Naive B cell (primary cell): ENCODE measurements at regions not wholly inside any gene's neighbourhood (a gene's known extent, or its start where the extent isn't known, plus 50 kb on each side); places are given as distances from the start of the nearest gene placed in this dataset.
"Not testable (repeated sequence)": the region's sequence is repeated elsewhere in the genome, so short reads cannot be mapped to it uniquely, and the experiment has no call there.

Experiments used
- ATAC-seq, 2 donors: fragments of 150-1000 bp; cut with Tn5 transposase; 2 replicates each; pipeline ENCODE4 v1.10.0; 2021; ENCODE audit warnings: low read depth in 2 of 2, mild to moderate bottlenecking in 2 of 2, moderate library complexity in 2 of 2
- DNase-seq: peaks from one replicate; pipeline ENCODE4 v3.0.0; 2022
- H3K27ac Mint-ChIP-seq, 6 donors: one replicate each; pipeline ENCODE4 v1.8.0; 2020 to 2022; ENCODE audit warnings: mild to moderate bottlenecking in 6 of 6, mixed read lengths in 6 of 6, moderate library complexity in 5 of 6, inconsistent platforms in 2 of 6
- H3K27me3 Mint-ChIP-seq, 3 donors: one replicate each; pipeline ENCODE4 v1.8.0; 2021 to 2022; ENCODE audit warnings: mixed read lengths in 3 of 3, mild to moderate bottlenecking in 1 of 3
- H3K36me3 Mint-ChIP-seq, 2 donors: one replicate each; pipeline ENCODE4 v1.8.0; 2020 to 2022; ENCODE audit warnings: mixed read lengths in 2 of 2, inconsistent platforms in 1 of 2, mild to moderate bottlenecking in 1 of 2
- H3K4me1 Mint-ChIP-seq, 3 donors: one replicate each; pipeline ENCODE4 v1.8.0; 2020 to 2022; ENCODE audit warnings: mixed read lengths in 3 of 3, inconsistent platforms in 1 of 3, mild to moderate bottlenecking in 1 of 3, moderate library complexity in 1 of 3
- H3K4me3 Mint-ChIP-seq, 8 donors: one replicate each; pipeline ENCODE4 v1.8.0; 2020 to 2022; ENCODE audit warnings: mild to moderate bottlenecking in 8 of 8, mixed read lengths in 8 of 8, moderate library complexity in 8 of 8, inconsistent platforms in 2 of 8
- H3K9me3 Mint-ChIP-seq, 7 donors: one replicate each; pipeline ENCODE4 v1.8.0; 2020 to 2022; ENCODE audit warnings: mixed read lengths in 7 of 7, mild to moderate bottlenecking in 5 of 7, inconsistent platforms in 2 of 7, moderate library complexity in 1 of 7

DNA sequence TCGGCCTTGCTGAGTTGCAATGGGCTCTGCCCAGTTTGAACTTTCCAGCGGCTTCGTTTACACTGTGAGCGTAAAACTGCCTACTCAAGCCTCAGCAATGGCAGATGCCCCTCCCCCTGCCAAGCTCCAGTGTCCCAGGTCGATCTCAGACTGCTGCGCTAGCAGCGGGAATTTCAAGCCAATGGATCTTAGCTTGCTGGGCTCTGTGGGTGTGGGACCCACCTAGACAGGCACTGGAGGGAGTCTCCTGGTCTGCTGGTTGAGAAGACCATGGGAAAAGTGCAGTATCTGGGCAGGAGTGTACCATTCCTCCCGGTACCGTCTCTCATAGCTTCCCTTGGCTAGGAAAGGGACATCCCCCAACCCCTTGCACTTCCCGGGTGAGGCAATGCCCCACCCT, 88.2 kb downstream of the KLHL28 start:
- H3K27me3 Mint-ChIP-seq: peaks cover 23 to 42% (median 26%) of the 10 kb centered on the region in 3 donors
- no peak overlapping the region for H3K27ac Mint-ChIP-seq
- no peaks in the 10 kb centered on the region for H3K4me1 Mint-ChIP-seq
- peaks cover 3 to 25% (median 16%) of the 10 kb centered on the region in 7 donors for H3K9me3 Mint-ChIP-seq
- H3K36me3 Mint-ChIP-seq: no peaks in the 10 kb centered on the region
- H3K4me3 Mint-ChIP-seq: no peak overlapping the region
- DNase-seq (no peak), ATAC-seq (no peak)

DNA sequence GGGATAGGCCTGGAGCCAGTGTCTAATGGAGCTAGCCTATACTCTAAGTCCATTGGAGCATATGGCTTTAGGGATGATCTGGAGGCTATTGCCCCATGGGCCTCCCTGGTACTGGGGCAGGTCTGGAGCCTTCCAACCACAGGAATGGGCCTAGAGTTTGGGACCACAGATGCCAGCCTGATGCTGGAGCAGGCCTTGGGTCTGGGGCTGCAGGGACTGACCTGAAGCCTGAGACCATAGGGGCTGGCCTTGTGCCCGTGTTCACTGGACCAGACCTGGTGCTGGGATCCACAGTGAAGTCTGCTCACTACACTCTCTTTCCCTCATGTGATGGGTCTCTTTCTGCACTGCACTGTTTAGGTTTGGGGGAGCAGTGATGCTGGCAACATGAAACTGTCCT, 95.0 kb downstream of the KLHL28 start:
- no peak for DNase-seq
- Mint-ChIP-seq H3K27me3 (peaks cover 13 to 29% (median 13%) of the 10 kb centered on the region in 3 donors), H3K9me3 (peaks cover 0 to 17% (median 12%) of the 10 kb centered on the region in 7 donors), H3K27ac (no peak overlapping the region), H3K4me3 (no peak overlapping the region), H3K36me3 (no peaks in the 10 kb centered on the region), H3K4me1 (no peaks in the 10 kb centered on the region)
- ATAC-seq: no peak

DNA sequence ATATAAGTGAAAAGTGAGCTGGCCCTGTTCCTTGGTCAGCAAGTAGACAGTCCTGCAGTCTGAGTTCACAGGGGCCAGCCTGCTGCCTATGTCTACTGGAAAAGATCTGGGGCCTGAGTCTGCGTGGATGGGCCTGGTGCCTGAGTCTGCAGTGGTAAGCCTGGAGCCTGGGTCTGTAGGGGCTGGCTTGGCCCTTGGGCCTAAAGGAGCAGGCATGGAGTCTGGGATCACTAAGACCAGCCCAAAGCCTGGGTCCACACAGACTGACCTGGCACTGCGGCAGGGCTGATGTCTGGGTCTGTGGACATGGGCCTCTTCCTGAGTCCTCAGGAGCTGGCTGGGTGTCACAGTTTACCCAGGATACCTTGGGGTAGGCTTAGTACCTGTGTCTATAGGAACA, 95.4 kb downstream of the KLHL28 start:
- Mint-ChIP-seq H3K27me3 (peaks cover 13 to 29% (median 13%) of the 10 kb centered on the region in 3 donors), H3K4me3 (no peak overlapping the region), H3K9me3 (peaks cover 0 to 16% (median 10%) of the 10 kb centered on the region in 7 donors), H3K36me3 (no peaks in the 10 kb centered on the region), H3K27ac (no peak overlapping the region), H3K4me1 (no peaks in the 10 kb centered on the region)
- ATAC-seq (no peak), DNase-seq (no peak)

DNA sequence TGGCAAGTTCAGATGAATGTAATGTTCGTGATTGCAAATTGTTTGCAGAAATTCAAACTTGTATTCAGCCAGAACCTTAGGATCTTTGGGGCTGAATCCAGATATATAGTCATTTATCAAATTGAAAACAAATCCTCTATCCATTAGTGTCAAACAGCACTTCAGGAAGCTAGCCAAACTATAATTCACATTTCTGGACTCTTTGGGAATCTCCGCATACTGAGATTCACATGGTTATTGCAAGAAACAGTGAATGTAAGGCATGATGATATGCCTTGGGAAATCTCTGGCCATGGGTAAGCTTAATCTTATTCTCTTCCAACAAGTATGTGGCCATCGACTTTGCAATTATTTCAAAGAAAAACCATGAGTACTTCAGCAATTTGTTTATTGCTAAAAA, 98.5 kb downstream of the KLHL28 start:
- no peaks in the 10 kb centered on the region for H3K4me1 Mint-ChIP-seq
- DNase-seq (no peak), ATAC-seq (no peak)
- H3K27me3 Mint-ChIP-seq: peaks cover 13 to 18% (median 13%) of the 10 kb centered on the region in 3 donors
- no peak overlapping the region for H3K4me3 Mint-ChIP-seq
- no peak overlapping the region for H3K27ac Mint-ChIP-seq
- H3K36me3 Mint-ChIP-seq: no peaks in the 10 kb centered on the region
- peaks cover 0 to 8% (median 4%) of the 10 kb centered on the region in 7 donors for H3K9me3 Mint-ChIP-seq

DNA sequence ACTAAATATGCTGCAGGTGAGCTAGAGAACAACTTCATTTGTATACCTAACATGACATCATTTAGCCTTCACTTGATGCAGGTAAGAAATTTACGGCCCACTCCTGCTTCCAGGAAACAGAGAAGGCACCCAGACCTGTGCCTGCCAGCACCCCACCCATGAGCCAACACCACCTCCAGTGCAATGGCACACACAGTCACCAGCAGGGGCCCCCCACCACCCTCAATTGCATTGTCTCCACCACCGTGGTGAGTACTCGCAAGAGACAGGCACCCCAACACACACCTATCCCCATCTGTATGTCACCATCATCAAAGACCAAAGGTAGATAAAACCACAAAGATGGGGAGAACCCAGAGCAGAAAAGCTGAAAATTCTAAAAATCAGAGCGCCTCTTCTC, 107.6 kb downstream of the KLHL28 start:
- H3K27me3 Mint-ChIP-seq: peaks cover 26 to 35% (median 32%) of the 10 kb centered on the region in 3 donors
- no peaks in the 10 kb centered on the region for H3K36me3 Mint-ChIP-seq
- no peak for DNase-seq
- H3K27ac Mint-ChIP-seq: no peak overlapping the region
- no peak for ATAC-seq
- peaks cover 0 to 21% (median 6%) of the 10 kb centered on the region in 7 donors for H3K9me3 Mint-ChIP-seq
- H3K4me3 Mint-ChIP-seq: no peak overlapping the region
- H3K4me1 Mint-ChIP-seq: no peaks in the 10 kb centered on the region

DNA sequence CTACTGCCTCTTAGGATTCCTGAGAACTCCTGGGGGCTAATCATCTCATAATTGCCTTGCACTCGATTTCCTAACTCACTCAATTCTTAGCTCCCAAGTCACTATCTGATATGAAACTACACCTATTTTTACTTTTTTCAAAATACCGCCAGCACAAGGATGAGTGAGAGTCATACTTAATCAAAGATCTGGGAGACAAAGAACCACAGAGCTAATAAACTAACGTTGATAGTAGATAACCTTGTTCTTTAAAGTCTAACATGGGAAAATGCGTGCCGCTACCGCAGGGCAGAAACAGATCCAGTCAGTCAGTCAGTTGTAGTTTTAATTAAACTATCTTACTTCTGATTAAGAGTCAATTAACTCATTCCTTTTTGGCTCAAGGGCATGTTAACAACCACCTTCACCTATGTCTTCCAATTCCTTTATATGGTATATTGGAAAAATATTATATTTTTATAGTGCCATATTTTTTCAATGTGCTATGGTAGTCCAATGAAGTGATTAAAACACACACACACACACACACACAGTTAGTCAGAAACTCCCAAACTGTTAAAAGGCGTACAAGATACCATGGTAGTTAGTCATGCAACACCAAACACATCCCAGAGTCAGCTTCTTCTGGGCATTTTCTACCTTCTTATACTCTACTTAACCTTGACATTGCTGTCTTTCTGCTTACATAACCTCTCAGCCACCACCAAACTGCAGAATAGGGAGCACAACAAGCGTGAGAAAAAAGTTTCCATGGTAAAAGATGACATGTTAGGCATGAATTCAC, 114.0 kb downstream of the KLHL28 start:
- ATAC-seq: no peak
- H3K9me3 Mint-ChIP-seq: peaks cover 0 to 3% (median 0%) of the 10 kb centered on the region in 7 donors
- H3K4me1 Mint-ChIP-seq: peaks cover 0 to 3% (median 0%) of the 10 kb centered on the region in 3 donors
- H3K27me3 Mint-ChIP-seq: peaks cover 16 to 28% (median 20%) of the 10 kb centered on the region in 3 donors
- no peak overlapping the region for H3K4me3 Mint-ChIP-seq
- H3K27ac Mint-ChIP-seq: peak overlapping the region in 1 of 6 donors; percentile 34
- no peak for DNase-seq
- H3K36me3 Mint-ChIP-seq: no peaks in the 10 kb centered on the region

DNA sequence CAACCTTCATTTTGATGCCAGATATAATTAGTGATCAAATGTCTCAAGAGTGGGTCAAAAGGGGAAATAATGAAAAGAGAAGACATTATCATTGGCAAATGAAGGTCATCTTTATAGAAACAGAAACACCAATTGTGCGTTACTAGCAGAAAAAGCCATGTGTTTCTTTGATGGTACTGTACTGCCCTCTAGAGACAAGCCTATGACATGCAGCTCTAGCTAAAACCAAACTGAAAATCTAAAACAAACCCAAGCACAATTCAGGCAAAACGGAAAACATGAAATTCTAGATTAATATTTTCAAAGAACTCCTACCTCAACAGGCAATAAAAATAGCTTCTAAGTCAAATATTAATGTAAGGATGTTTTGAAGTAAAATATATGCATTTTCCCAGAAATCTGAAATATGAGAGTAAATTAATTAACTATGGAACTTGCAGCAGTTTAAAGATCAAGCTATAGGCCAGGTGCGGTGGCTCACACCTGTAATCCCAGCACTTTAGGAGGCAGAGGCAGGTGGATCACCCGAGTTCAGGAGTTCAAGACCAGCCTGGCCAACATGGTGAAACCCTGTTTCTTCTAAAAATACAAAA, 115.4 kb downstream of the KLHL28 start:
- no peak for ATAC-seq
- H3K36me3 Mint-ChIP-seq: peaks cover 0 to 1% of the 10 kb centered on the region in 2 donors
- H3K27ac Mint-ChIP-seq: no peak overlapping the region
- H3K9me3 Mint-ChIP-seq: peaks cover 0 to 1% (median 0%) of the 10 kb centered on the region in 7 donors
- peaks cover 8 to 25% (median 24%) of the 10 kb centered on the region in 3 donors for H3K27me3 Mint-ChIP-seq
- peak; percentile 9 for DNase-seq
- H3K4me3 Mint-ChIP-seq: no peak overlapping the region
- peaks cover 0 to 3% (median 0%) of the 10 kb centered on the region in 3 donors for H3K4me1 Mint-ChIP-seq

DNA sequence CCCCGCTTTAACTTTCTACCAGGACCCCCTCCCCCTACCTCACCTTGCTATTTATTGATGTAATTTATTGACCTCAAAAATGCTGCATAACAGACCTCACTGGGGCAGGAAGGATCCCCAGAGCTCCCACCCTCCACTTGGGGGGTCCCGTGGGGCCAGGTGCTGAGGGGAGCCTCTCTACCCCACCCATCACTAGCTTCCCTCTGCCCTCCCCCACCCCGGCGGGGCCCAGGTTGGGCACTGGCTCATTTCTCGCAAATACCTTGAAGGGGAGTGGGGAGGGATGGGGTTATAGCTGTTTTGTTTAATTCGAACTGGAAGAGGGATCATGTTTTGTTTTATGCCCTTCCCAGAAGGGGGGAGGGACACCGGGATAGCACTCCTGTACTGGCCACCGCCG, 125.8 kb downstream of the KLHL28 start:
- H3K4me3 Mint-ChIP-seq, ATAC-seq, H3K4me1 Mint-ChIP-seq, H3K27ac Mint-ChIP-seq, H3K9me3 Mint-ChIP-seq, DNase-seq, H3K36me3 Mint-ChIP-seq: not testable (repeated sequence)
- H3K27me3 Mint-ChIP-seq: peaks cover 0 to 20% (median 11%) of the 10 kb centered on the region in 3 donors

DNA sequence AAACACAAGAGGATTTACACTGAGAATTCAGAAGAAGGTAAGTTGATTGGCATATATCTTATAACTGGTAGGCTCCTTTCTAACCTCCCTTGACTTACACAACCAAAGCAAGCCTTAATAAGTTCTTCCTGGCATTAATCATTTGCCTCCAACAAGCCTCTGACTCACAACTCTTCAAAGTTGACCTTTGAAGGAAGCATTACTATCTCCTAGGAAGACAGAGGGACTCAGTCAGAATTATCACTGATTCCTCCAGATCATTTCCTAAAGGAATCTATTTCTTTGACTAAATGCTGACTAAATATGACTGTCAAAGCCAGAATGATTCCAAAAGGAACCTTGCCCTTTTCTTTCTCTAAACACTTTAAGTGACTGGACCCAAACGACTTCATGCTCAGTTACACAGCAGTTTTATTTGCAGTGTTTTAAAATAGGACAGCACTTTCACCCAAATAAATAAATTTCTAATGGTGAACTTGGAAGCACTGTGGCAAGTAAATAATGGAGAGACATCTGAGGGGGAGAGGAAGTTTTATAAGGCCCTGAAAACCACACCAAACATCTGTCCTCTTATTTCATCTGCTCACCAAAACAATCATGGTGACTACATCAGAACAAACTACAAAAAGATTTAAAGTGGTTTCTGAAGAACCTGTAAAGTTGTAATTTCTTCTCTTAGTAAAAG, 128.2 kb downstream of the KLHL28 start:
- H3K27me3 Mint-ChIP-seq: peaks cover 0 to 15% (median 5%) of the 10 kb centered on the region in 3 donors
- no peaks in the 10 kb centered on the region for H3K36me3 Mint-ChIP-seq
- H3K4me1 Mint-ChIP-seq: no peaks in the 10 kb centered on the region
- DNase-seq (no peak), ATAC-seq (no peak)
- H3K4me3 Mint-ChIP-seq: no peak overlapping the region
- H3K27ac Mint-ChIP-seq: no peak overlapping the region
- H3K9me3 Mint-ChIP-seq: peaks cover 0 to 3% (median 0%) of the 10 kb centered on the region in 7 donors

DNA sequence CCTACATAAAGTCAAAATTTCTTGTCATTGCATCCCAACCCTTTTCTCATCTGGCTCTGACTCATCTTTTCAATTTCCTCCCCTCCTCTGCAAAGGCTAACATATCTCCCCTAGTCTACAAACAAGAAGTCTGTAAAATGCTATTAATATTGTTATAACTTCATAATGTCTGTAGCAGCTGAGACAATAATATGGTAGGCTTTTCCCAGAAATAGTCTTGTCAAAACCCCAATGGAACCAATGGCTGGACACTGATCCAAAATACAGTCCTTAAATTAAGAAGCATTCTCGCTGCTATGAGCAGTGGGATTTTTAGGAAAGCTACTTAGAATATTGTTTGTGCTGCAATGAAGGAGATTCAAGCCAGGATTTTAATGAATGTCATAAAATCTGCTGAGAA, 131.4 kb downstream of the KLHL28 start:
- peaks cover 0 to 12% (median 5%) of the 10 kb centered on the region in 3 donors for H3K27me3 Mint-ChIP-seq
- ATAC-seq (no peak), DNase-seq (no peak)
- H3K36me3 Mint-ChIP-seq: no peaks in the 10 kb centered on the region
- H3K9me3 Mint-ChIP-seq: peaks cover 0 to 9% (median 4%) of the 10 kb centered on the region in 7 donors
- no peaks in the 10 kb centered on the region for H3K4me1 Mint-ChIP-seq
- H3K27ac Mint-ChIP-seq: no peak overlapping the region
- no peak overlapping the region for H3K4me3 Mint-ChIP-seq

DNA sequence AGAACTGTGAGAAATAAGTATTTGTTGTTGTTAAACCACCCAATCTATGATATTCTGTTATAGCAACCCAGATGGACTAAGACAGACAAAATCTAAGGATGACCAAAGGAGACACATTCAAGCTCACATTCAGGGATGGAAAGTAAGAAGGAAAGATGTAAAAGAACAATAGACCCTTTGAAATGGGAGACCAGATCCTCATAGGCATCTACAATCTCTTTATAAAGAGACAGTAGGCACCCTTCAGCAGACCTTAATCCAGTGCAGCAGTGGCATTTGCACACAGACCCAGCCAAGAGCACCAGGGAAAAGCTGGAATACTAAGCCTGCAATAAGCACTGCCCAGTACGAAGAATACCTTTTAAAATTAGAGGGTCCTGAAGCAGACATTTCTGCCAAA, 132.7 kb downstream of the KLHL28 start:
- H3K9me3 Mint-ChIP-seq: peaks cover 0 to 9% (median 6%) of the 10 kb centered on the region in 7 donors
- no peak overlapping the region for H3K4me3 Mint-ChIP-seq
- no peaks in the 10 kb centered on the region for H3K36me3 Mint-ChIP-seq
- no peaks in the 10 kb centered on the region for H3K4me1 Mint-ChIP-seq
- ATAC-seq: no peak
- H3K27me3 Mint-ChIP-seq: peaks cover 0 to 12% (median 5%) of the 10 kb centered on the region in 3 donors
- H3K27ac Mint-ChIP-seq: no peak overlapping the region
- no peak for DNase-seq

DNA sequence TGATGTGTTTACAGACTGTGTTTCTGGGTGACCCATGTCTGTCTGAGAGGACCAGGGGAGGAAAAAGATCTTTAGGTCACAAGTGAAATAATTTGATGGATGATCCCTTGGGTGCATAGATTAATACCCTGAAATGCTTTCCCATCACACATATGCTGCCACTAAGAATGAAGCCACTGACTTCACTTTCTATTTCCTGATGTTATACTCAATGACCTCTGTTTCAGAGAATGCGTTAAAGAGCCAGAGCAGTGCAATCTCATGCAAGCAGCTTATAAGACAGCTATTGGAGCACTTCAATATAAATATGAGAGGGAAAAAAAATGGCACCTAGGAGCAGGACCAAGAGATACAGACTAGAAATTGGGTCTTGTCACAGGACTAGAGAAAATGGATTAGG, 133.7 kb downstream of the KLHL28 start:
- ATAC-seq: no peak
- peaks cover 0 to 12% (median 5%) of the 10 kb centered on the region in 3 donors for H3K27me3 Mint-ChIP-seq
- no peaks in the 10 kb centered on the region for H3K36me3 Mint-ChIP-seq
- no peaks in the 10 kb centered on the region for H3K4me1 Mint-ChIP-seq
- H3K27ac Mint-ChIP-seq: no peak overlapping the region
- DNase-seq: no peak
- H3K4me3 Mint-ChIP-seq: no peak overlapping the region
- peaks cover 0 to 10% (median 6%) of the 10 kb centered on the region in 7 donors for H3K9me3 Mint-ChIP-seq

DNA sequence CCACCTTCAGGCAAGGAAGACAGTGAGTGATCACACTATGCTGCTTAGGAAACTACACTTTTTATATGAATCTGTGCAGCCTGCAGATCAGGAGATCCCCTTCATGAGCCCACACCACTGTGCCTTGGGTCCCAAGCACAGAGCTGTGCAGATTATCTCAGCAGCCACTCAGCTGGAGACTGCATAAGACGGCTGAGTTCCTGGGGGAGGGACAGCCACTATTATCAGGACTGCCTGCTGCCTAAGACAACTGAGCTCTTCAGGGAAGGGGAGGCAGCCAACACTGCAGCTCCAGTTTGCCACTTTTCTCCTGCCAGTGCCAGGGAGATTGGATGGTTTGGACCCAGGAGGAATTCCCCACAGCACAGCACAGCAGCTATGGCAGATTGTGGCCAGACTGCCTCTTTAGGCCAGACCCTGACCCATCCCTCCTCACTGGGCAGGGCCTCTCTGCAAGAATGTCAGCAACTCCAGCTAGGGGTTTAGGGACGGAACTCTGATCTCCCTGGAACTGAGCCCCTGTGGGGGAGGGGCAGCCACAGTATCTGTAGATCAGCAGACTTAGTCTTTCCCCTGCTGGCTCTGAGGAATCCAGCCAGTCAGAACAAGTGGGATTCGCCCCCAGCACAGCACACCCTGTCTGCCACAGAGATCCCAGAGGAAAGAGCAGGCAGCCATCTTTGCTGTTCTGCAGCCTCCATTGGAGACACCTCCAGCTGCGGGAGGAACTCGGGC, 141.3 kb downstream of the KLHL28 start:
- no peak for DNase-seq
- Mint-ChIP-seq H3K9me3 (peaks cover 0 to 6% (median 2%) of the 10 kb centered on the region in 7 donors), H3K4me1 (no peaks in the 10 kb centered on the region), H3K27me3 (peaks cover 18 to 32% (median 25%) of the 10 kb centered on the region in 3 donors), H3K27ac (no peak overlapping the region), H3K36me3 (peaks cover 0 to 6% of the 10 kb centered on the region in 2 donors), H3K4me3 (no peak overlapping the region)
- ATAC-seq: no peak
